CD14-positive monocyte (primary cell): ENCODE measurements at regions not wholly inside any gene's neighbourhood (a gene's known extent, or its start where the extent isn't known, plus 50 kb on each side); places are given as distances from the start of the nearest gene placed in this dataset.

Experiments used
- DNase-seq, 3 donors: peaks; one replicate each; pipeline ENCODE4 v3.0.0-alpha.2; 2011 to 2022
- H2AFZ ChIP-seq: 2 replicates; pipeline ENCODE4 v1.6.0; 2012; ENCODE audit warnings: mild to moderate bottlenecking, low read depth, low read length, inconsistent platforms; ENCODE audit not compliant: insufficient read depth, poor library complexity, severe bottlenecking
- H3K27ac ChIP-seq, 2 donors: 1 replicate in 1 of 2; 2 replicates in 1 of 2; pipeline ENCODE4 v1.5.1; 2012 to 2013; ENCODE audit warnings: low read length in 2 of 2, control low read depth in 1 of 2, inconsistent platforms in 1 of 2, low read depth in 1 of 2, mild to moderate bottlenecking in 1 of 2
- H3K27me3 ChIP-seq, 2 donors: one replicate each; pipeline versions ENCODE4 v1.6.0 to v1.6.1; 2011 to 2013; ENCODE audit warnings: low read length in 2 of 2; ENCODE audit not compliant: control insufficient read depth in 2 of 2, insufficient read depth in 2 of 2
- H3K36me3 ChIP-seq, 2 donors: replicated peaks in 1 of 2; 1 replicate in 1 of 2; 2 replicates in 1 of 2; pipeline versions ENCODE4 v1.5.1 to v1.6.1; 2012 to 2013; ENCODE audit warnings: low read length in 2 of 2, control low read depth in 1 of 2, inconsistent platforms in 1 of 2, mild to moderate bottlenecking in 1 of 2; ENCODE audit not compliant: insufficient read depth in 2 of 2, control insufficient read depth in 1 of 2
- H3K4me1 ChIP-seq, 2 donors: 1 replicate in 1 of 2; 2 replicates in 1 of 2; pipeline versions ENCODE4 v1.5.1 to v1.6.1; 2012 to 2013; ENCODE audit warnings: low read length in 2 of 2, control low read depth in 1 of 2, inconsistent platforms in 1 of 2, mild to moderate bottlenecking in 1 of 2, moderate library complexity in 1 of 2; ENCODE audit not compliant: insufficient read depth in 2 of 2, control insufficient read depth in 1 of 2
- H3K4me2 ChIP-seq: replicated peaks from 2 replicates; pipeline ENCODE3; 2012; ENCODE audit warnings: low read length, moderate library complexity, mild to moderate bottlenecking; ENCODE audit not compliant: poor library complexity, severe bottlenecking; ENCODE audit errors: extremely low read depth
- H3K4me3 ChIP-seq, 3 experiments: fragments of 200-600 bp in 1 of 3; sonication (generic) in 1 of 3; replicated peaks in 1 of 3; 1 replicate in 2 of 3; 2 replicates in 1 of 3; pipeline ENCODE4 v1.5.1; 2011 to 2013; ENCODE audit warnings: low read length in 3 of 3, mild to moderate bottlenecking in 3 of 3, control low read depth in 2 of 3, low read depth in 2 of 3, inconsistent platforms in 1 of 3, moderate library complexity in 1 of 3
- H3K79me2 ChIP-seq: 2 replicates; pipeline ENCODE4 v1.6.0; 2012; ENCODE audit warnings: mild to moderate bottlenecking, control low read depth, inconsistent platforms, low read length, moderate library complexity; ENCODE audit not compliant: insufficient read depth
- H3K9ac ChIP-seq: 2 replicates; pipeline ENCODE4 v1.6.0; 2017; ENCODE audit warnings: low read length, mild to moderate bottlenecking; ENCODE audit not compliant: insufficient read depth, poor library complexity, severe bottlenecking
- H3K9me3 ChIP-seq, 2 donors: replicated peaks in 1 of 2; 1 replicate in 1 of 2; 2 replicates in 1 of 2; pipeline versions ENCODE4 v1.5.1 to v1.6.1; 2012 to 2013; ENCODE audit warnings: low read length in 2 of 2, control low read depth in 1 of 2; ENCODE audit not compliant: control insufficient read depth in 1 of 2, insufficient read depth in 1 of 2
- H4K20me1 ChIP-seq: 2 replicates; pipeline ENCODE4 v1.6.0; 2012; ENCODE audit warnings: mild to moderate bottlenecking, low read length, control low read depth, moderate library complexity; ENCODE audit not compliant: insufficient read depth
- H3K27ac Mint-ChIP-seq, 7 donors: one replicate each; pipeline ENCODE4 v1.8.0; 2020; ENCODE audit warnings: mild to moderate bottlenecking in 7 of 7, mixed read lengths in 7 of 7, moderate library complexity in 6 of 7, inconsistent platforms in 2 of 7
- H3K27me3 Mint-ChIP-seq, 3 donors: one replicate each; pipeline ENCODE4 v1.8.0; 2021 to 2022; ENCODE audit warnings: low read depth in 3 of 3, mild to moderate bottlenecking in 3 of 3, mixed read lengths in 3 of 3, moderate library complexity in 3 of 3, inconsistent platforms in 1 of 3
- H3K36me3 Mint-ChIP-seq, 2 donors: one replicate each; pipeline ENCODE4 v1.8.0; 2020; ENCODE audit warnings: mixed read lengths in 2 of 2, inconsistent platforms in 1 of 2, mild to moderate bottlenecking in 1 of 2
- H3K4me1 Mint-ChIP-seq: one replicate; pipeline ENCODE4 v1.8.0; 2020; ENCODE audit warnings: mild to moderate bottlenecking, mixed read lengths
- H3K4me3 Mint-ChIP-seq, 2 donors: one replicate each; pipeline ENCODE4 v1.8.0; 2020; ENCODE audit warnings: mild to moderate bottlenecking in 2 of 2, mixed read lengths in 2 of 2, moderate library complexity in 1 of 2
- H3K9me3 Mint-ChIP-seq, 7 donors: one replicate each; pipeline ENCODE4 v1.8.0; 2020 to 2022; ENCODE audit warnings: mixed read lengths in 7 of 7, mild to moderate bottlenecking in 6 of 7, moderate library complexity in 6 of 7, inconsistent platforms in 2 of 7
- WGBS: methylation state at CpG from one replicate; pipeline ENCODE4 v1.1.5; 2013; ENCODE audit warnings: missing lambda C conversion rate; ENCODE audit not compliant: insufficient coverage; 5-methylcytosine and 5-hydroxymethylcytosine counted together
- intact Hi-C, 2 donors: fragments of 100-400 bp; cut with micrococcal nuclease; formaldehyde crosslinking; loops; one replicate each; pipeline versions ENCODE4 v1.15.0 to v1.15.1; 2023
- TF ChIP-seq, protein P1 (sequence below): fragments of 200-600 bp; IDR thresholded peaks from one replicate; pipeline ENCODE4 v1.8.0; 2022; ENCODE audit warnings: antibody characterized with exemption, mild to moderate bottlenecking

DNA sequence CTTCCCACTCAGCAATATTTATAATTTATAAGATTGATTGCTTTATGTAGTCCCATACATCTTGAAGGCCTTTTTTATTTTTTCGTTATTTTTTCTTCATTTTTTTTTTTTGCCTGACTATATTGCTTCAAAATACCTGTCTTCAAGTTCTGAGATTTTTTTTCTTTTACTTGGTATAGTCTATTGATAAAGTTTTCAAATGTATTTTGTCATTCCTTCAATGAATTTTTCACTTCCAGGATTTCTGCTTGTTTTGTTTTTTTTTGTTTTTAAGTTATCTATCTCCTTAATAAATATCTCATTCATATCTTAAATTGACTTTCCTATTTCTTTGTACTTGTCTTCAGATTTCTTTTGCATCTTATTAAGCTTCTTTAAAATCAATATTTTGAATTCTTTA is 905.6 kb upstream of the CDH6 start:
- Mint-ChIP-seq H3K4me3 (no peak overlapping the region), H3K27ac (no peak overlapping the region), H3K9me3 (peaks cover 2 to 20% (median 8%) of the 10 kb centered on the region in 7 donors), H3K36me3 (no peaks in the 10 kb centered on the region), H3K27me3 (peaks cover 0 to 1% (median 0%) of the 10 kb centered on the region in 3 donors), H3K4me1 (no peaks in the 10 kb centered on the region)
- no peak overlapping the region for H3K4me3 ChIP-seq
- no peak for DNase-seq
- H3K27ac ChIP-seq = no peak overlapping the region
- no peaks in the 10 kb centered on the region for H3K79me2 ChIP-seq
- no CpG with 5 or more reads among the region's 1 CpG for WGBS
- peaks cover 12 to 24% of the 10 kb centered on the region in 2 donors for H3K9me3 ChIP-seq
- no peaks in the 10 kb centered on the region for H3K27me3 ChIP-seq
- no peak overlapping the region for H3K4me2 ChIP-seq
- H2AFZ ChIP-seq = no peak overlapping the region
- no peak overlapping the region for H3K9ac ChIP-seq
- TF ChIP-seq, protein P1, sequence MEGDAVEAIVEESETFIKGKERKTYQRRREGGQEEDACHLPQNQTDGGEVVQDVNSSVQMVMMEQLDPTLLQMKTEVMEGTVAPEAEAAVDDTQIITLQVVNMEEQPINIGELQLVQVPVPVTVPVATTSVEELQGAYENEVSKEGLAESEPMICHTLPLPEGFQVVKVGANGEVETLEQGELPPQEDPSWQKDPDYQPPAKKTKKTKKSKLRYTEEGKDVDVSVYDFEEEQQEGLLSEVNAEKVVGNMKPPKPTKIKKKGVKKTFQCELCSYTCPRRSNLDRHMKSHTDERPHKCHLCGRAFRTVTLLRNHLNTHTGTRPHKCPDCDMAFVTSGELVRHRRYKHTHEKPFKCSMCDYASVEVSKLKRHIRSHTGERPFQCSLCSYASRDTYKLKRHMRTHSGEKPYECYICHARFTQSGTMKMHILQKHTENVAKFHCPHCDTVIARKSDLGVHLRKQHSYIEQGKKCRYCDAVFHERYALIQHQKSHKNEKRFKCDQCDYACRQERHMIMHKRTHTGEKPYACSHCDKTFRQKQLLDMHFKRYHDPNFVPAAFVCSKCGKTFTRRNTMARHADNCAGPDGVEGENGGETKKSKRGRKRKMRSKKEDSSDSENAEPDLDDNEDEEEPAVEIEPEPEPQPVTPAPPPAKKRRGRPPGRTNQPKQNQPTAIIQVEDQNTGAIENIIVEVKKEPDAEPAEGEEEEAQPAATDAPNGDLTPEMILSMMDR = no peak
- H3K4me1 ChIP-seq = no peaks in the 10 kb centered on the region
- H4K20me1 ChIP-seq = no peaks in the 10 kb centered on the region
- no peaks in the 10 kb centered on the region for H3K36me3 ChIP-seq
- intact Hi-C loops = no loop called here

DNA sequence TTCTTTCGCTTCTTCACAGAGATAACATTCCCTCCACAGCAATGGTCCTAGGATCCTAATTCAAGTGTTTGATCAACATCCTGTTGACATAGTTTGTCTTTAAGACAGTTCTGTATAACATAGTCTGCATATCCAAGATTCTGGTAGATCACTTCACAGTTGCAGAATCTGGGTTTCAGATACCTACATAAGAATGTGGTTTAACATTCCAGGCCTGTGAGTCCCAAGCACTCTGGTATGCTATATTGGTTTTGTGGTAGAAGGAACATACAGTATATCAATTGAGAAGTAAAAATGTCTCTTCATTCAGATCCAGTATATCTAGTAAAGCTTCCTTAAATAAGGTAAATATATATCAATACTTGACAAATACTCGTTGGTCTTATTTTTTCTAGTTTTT is 914.2 kb upstream of the CDH6 start:
- Mint-ChIP-seq H3K36me3 (no peaks in the 10 kb centered on the region), H3K27me3 (peaks cover 0 to 2% (median 2%) of the 10 kb centered on the region in 3 donors), H3K27ac (no peak overlapping the region), H3K4me1 (no peaks in the 10 kb centered on the region), H3K4me3 (no peak overlapping the region), H3K9me3 (peaks cover 0 to 7% (median 2%) of the 10 kb centered on the region in 7 donors)
- no peak for DNase-seq
- Histone ChIP-seq H3K4me1 (no peaks in the 10 kb centered on the region), H3K9me3 (peaks cover 0 to 4% of the 10 kb centered on the region in 2 donors), H3K27me3 (no peaks in the 10 kb centered on the region), H3K27ac (no peak overlapping the region), H3K36me3 (no peaks in the 10 kb centered on the region), H3K4me3 (no peak overlapping the region), H4K20me1 (no peaks in the 10 kb centered on the region), H3K4me2 (no peak overlapping the region), H3K79me2 (no peaks in the 10 kb centered on the region), H3K9ac (no peak overlapping the region), H2AFZ (no peak overlapping the region)
- TF ChIP-seq, protein P1 = no peak
- intact Hi-C loops = no loop called here
- WGBS = no CpG with 5 or more reads among the region's 2 CpGs
